Superior temporal gyrus (tissue), 1 donor: ENCODE measurements at regions not wholly inside any gene's neighbourhood (a gene's known extent, or its start where the extent isn't known, plus 50 kb on each side); places are given as distances from the start of the nearest gene placed in this dataset.
"Not testable (repeated sequence)": the region's sequence is repeated elsewhere in the genome, so short reads cannot be mapped to it uniquely, and the experiment has no call there.

ENCODE experiments used
- DNase-seq: peaks from one replicate; pipeline ENCODE4 v3.0.0-alpha.2; 2016; ENCODE audit errors: extremely low spot score

DNA sequence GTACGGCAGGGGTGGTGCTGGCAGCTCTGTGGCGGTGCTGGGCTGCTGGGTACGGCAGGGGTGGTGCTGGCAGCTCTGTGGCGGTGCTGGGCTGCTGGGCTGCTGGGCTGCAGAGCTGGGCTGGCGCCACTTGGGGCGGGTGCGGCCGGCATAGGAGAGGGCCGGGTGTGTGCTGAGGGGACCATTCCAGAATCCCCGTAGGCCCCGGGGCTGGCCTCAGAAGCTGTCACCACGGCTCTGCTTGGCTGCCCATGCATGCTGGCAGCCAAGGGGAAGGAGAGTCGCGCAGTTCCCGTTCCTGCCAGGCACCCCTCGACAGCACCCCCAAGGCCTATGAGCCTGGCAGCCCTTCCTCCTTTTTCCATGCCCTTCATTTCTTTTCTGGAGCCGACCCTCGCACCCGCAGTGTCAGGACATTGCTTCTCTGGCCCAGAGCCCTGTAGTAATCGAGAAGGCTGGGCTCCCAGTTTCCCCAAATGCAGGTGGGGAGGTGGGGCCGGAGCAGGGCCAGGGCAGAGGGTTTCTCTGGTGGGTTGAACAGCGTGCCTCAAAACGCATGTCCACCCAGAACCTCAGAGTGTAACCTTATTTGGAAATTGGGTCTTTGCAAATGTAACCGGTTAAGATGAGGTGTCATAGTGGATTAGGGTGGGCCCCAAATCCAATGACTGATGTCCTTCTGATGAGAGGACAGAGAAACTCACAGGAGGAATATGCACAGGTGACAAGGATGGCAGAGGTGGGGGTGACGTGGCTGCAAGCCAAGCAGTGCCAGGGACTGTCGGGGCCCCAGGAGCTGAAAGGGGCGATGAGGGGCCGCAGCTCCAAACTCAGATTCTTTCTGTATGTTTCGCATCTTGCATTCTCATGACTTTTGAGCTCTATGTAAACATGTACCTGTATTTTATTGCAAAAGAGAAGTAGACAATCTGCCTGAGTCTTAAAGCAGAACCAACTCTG lies 71.0 kb upstream of the ACTRT2 start:
- DNase-seq = no peak

DNA sequence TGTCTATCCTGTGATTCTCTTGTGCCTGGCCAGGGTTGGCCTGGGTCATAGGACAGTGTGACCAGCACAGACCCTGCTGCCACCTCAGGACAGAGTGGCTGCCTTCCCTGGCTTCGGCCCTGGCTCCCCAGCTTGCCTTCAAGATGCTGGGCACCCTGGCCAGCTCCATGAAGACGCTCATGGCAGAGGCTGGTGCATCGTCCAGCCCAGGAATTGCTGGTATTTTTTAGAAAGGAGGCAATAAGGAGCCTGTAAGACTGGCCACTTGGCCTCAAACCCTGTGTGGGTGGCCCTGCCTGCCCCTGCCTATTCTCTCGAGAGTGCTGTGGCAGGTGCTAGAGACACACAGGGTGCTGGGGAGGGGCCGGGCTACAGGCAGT lies 70.4 kb upstream of the ACTRT2 start:
- no peak for DNase-seq

DNA sequence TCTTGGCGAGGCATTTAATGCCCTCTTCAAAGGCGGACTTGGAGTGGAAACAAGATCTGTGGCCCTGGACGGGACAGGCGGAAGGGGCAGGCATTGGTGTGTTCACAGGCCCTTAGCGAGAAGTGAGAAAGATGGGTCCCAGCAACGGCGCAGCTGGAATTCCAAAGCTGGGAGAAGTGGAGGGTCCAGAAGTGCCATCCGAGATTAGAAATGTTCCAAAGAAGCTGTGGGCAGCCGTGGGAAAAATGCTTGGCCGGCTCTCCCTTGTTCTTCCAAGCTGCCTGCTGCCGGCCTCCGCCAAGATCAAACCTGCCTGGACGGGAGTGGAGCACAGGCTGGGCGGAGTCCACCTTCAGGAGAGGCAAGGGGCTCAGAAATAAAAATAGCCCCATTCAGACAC lies 69.4 kb upstream of the ACTRT2 start:
- DNase-seq = no peak

DNA sequence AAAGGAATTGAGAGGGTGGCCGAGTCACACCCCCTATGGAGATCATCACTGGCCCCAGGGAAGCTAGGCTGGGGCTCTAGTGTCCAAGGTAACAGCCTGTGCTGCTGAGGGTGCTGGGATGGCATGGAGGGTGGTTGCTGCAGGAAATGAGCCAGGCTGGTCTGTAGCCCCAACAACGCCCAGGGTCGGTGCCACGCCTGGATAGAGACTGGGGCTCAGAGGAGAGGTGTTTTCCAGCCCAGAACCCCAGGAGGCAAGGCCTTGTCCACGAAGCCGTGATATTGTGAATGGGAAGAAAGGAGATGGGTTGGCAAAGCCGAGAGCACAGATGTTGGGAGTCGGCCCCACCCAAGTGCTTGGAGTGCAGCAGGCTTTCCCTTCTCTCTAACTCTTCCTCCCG lies 68.9 kb upstream of the ACTRT2 start:
- DNase-seq = no peak

DNA sequence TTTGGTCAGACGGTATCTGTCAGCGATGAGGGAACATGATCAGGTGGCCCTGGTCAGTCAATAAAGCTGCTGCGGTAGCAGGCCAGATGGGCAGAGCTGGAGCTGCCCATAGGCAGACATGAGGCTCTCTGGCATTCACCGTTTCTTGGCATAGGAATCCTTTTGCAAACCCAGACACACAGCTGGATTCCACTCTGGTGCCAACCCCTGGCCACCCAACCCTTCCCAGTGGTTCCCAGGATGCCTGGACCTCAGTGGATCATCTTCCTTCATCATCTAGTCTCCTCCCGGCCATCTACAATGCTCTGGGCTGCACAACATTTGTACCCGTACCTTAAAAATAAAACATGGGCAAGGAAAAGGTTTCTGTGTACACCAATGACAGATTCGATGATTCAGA lies 68.3 kb upstream of the ACTRT2 start:
- DNase-seq = no peak

DNA sequence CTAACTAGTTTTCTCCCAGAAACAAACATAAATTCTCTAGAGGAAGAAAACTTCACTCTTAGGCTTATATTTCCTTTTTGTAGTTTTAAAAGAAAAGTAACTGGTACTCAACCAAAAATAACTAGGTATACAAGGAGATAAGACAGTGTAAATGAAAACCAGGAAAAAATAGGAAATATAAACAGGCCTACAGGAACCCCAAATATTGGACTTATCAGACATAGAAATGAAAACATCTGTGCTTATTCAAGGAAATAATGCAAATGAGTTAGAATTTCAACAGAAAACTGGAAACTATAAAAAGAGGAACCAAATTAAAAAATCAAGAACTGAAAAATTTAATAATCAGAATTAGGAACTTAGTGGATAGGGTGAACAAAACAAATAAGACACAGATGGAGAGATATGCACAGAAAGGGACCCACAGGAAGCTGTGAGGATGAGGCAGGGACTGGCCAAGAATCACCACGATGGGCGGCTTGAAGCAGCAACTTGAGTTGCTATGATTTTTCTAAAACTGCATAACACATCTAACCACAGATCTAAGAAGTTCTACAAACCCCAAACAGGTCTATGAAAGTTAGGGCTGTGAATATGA lies 67.5 kb upstream of the ACTRT2 start:
- no peak for DNase-seq

DNA sequence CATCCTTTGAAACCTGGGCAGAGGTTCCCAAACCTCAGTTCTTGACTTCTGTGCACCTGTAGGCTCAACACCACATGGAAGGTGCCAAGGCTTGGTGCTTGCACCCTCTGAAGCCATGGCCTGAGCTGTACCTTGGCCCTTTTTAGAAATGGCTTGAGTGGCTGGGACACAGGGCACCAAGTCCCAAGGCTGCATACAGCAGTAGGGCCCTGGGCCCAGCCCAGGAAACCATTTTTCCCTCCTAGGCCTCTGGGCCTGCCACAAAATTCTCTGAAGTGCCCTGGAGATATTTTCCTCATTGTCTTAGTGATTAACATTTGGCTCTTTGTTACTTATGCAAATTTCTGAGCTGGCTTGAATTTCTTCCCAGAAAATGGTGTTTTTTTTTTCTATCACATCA lies 65.6 kb upstream of the ACTRT2 start:
- DNase-seq = no peak

DNA sequence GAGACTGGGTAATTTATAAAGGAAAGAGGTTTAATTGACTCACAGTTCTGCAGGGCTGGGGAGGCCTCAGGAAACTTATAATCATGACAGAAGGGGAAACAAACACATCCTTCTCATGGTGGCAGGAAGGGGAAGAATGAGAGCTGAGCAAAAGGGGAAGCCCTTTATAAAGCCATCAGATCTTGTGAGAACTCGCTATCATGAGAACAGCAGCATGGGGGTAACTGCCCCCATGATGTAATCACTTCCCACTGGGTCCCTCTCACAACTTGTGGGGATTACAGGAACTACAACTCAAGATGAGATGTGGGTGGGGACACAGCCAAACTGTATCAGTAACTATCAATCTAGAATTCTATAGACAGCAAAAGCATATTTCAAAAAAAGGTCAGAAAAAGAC lies 64.7 kb upstream of the ACTRT2 start:
- DNase-seq = no peak

DNA sequence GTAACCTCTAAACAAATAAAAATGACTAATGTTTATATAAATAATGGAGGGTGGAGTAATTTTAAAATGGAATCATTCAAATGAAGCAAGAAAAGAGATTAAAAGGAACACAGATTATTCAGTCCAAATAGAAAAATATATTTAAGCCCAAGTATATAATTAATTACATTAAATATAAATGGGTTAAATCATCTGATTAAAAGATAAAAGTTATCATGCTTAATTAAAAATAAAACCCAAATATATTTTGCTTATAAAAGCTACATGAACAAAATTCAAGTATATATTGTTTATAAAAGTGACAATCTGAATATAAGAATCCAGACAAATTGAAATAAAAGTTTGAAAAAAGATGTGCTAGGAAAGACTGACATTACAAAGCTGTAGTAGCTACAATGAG lies 63.9 kb upstream of the ACTRT2 start:
- DNase-seq = no peak

DNA sequence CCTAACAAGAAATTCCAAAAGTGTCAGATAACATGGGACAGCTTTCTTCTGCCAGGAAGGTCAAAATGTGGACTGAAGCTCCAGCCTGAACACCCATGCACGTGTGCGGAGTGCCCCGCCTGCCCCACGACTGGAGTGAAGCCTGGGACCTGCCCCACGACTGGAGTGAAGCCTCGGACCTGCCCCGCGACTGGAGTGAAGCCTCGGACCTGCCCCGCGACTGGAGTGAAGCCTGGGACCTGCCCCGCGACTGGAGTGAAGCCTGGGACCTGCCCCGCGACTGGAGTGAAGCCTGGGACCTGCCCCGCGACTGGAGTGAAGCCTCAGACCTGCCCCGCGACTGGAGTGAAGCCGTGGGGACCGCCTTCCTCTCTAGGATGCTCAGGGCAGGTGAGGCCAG lies 61.4 kb upstream of the ACTRT2 start:
- DNase-seq = not testable (repeated sequence)

DNA sequence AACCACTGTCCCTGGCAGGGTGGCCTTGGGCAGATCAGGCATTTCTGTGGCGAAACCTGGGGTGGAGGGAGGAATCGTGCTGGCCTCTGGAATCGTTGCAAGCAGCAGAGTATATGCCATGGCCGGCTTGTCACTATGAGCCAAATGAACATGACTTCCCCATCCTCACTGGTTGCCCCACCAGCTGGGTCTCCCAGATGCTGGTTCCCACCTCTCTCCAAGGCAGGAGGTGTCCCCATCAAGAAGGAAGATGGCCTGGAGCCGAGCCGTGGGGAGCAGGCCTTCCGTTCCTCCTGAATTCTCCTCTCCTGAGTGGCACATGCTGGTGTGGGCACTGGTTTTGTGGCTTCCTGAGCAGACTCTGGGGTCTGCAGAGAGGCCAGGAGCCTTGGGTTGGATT lies 60.2 kb upstream of the ACTRT2 start:
- no peak for DNase-seq

DNA sequence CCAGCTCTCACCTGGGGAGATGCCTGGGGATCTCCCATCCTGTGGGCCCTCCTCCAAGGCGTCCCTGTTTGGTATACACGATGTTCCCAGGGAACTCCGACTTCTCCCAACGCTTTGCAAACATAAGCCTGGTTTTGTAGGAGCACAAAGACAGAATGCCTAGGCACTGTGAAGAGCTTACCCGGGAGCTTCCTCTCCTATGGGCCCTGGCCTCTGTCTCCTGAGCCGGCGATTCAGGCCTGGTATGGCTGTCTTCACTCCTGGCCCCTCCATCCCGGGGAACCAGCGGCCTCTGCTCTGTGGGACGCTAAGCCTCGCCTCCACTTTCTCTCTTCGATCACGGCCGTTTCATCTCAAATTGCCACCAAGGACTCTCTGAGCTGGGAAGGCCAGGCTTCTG lies 59.6 kb upstream of the ACTRT2 start:
- no peak for DNase-seq

DNA sequence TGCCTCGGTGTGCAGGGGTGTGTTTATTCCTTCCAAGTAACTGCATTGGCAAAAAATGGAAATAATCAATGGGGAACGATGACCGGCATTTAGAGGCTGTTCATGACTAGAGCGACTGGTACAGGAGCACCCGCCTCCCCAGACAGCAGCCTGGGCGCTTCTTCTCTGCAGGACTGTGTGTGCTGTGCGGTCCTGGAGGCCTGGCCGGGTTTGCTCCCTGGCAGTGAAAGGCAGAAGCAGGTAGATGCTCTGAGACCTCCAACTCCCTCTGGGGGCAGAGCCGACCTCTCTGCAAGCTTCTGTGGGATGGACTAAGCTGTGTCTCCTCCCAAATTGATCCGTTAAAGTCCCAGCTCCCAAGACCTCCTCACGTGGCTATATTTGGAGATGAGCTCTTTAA lies 59.2 kb upstream of the ACTRT2 start:
- DNase-seq = no peak

DNA sequence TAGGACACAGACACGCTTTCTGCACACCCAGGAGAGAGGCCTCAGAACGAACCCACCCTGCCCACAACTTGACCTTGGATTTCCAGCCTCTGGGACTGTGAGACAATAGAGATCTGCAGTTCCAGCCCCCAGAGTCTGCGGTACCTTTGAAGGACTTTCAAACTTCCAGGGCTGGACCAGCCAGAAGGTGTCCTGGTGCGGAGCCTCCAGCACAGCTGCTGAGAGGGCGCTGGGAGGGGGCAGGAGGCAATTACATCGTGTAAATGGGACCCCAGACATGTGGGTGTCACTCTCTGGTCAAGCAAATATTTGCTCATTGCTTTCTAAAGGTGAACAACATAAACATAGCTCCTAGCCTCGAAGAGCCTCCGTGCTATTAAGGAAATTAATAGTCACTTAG lies 58.7 kb upstream of the ACTRT2 start:
- no peak for DNase-seq

DNA sequence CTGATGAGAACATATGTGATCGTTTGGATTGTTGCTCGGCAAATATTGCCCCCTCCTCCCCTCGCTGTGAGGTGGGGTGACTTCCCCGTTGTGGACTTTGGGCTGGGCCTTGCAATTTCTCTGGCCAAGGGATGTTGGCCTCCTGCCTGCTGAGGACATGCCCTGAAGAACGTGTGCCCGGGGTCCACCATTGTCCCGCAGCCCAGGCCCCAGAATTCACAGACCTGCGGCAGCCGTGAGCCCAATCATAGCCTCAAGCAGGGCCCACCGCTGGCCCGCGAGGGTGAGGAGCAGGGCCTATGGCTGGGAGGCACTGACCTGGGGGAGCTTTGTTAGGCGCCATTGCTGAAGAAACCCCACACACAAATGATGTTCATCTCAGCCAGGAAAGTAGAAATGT lies 58.3 kb upstream of the ACTRT2 start:
- DNase-seq = no peak

DNA sequence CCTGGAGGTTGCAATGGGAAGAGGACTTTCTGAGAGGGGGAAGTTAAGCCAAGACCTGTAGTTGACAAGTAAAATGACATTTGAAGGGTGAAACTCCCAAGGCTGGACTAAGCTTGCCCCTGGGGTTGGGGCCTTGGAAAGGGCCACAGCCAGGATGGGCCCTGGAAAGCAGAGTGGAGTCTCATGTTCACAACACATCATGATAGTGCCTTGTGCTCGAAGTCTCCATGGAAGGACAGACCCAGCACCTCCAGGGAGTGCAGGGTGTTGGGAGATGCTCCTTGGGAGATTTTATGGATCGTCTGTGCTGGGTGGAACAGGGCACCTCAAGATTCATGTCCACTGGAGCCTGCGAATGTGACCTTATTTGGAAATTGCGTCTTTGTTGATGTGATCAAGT lies 55.6 kb upstream of the ACTRT2 start:
- no peak for DNase-seq

DNA sequence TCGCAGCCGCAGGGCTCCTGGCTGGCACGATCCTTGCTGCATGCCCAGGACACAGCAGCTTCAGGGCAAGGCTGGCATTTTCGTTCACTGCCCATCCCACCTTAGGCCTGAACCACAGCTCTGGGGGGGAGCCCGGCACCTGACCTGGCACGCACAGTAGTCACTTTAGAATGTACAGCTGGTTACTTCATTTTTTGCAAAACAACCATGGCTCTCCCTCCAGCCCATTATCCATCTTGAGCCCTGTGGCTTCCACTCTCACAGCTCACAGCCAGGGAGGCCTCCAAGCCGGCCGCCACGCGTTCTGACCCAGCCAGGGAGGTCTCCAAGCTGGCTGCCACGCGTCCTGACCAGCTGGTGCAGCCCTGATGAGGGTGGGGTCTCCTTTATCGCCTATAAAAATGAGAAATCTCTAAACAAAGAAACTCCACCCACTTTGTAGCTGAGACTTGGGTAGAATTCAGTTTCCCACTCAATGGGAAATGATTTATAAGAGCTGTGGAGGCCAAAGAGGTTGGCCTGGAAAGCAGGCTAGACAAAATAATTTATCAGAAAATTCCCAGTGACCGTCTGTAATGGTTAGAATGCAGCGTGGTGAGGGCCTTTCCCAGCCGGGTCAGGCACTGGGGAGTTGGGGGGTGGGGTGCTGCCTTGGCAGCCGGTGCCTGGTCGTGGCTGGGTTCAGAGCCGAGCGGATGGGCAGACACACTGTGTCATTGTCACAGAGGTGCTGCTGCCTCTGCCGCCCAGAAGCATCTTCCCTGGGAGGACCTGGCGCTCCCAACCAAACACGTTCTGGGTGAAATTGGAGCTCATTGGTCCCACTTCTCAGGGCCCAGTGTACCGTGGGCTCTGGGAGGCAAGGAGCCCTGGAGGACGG lies 54.6 kb upstream of the ACTRT2 start:
- peak; percentile 79 for DNase-seq

DNA sequence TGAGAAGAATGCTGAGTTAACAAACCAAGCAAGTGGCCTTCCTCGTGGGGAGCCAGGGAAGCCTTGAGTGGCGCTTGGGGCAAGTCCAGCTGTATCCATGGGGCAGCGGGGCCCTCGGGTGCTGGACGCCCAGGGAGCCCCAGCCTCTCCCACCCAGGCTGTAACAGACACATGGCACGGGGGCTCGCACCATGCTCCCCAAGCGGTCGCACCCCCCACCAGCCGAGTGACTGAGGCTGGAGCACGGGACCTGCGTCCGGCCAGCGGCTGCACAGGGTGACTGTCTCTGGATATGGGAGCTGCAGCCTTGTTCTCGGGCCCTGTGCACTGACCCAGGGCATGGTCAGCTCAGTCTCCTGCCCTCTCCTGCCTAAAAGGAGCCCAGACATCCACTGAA lies 53.9 kb upstream of the ACTRT2 start:
- DNase-seq = peak; percentile 28

DNA sequence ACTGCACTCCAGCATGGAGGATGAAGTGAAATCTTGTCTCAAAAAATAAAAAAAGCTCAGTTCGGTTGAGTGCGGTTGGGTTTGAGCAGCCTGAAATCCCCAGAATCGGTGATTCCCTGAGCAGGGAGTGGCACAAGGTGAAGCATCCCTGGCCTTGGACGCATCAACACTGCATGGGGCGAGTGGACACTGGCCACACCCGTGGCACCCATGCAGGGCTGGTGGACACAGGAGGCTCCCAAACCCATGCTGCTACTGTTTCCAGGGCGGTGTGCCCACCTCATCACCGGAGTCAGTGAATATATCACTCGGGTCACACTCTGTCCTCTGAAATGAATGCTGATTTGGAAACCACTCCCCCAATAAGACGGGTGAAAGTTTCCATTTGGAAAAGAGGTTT lies 53.4 kb upstream of the ACTRT2 start:
- no peak for DNase-seq

DNA sequence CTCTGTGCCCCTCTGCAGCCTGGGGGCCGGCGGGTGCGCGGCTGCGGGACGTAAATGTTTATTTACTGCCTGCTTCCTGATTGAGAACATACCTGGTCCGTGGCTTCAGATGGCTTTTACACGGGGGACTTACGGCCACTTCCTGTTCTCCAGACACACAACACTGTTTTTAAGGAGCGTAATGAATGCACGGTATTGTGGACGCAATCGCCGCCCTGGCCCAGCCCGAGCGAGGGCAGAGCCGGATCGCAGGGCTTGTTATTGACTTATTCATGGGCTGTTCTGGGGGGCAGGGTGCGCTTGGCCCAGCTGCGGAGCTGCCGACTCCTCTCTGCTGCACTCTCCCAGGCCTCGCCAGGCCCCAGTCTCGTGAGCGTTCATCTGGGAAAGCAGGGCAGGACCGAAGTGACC lies 52.8 kb upstream of the ACTRT2 start:
- peak; percentile 85 for DNase-seq

DNA sequence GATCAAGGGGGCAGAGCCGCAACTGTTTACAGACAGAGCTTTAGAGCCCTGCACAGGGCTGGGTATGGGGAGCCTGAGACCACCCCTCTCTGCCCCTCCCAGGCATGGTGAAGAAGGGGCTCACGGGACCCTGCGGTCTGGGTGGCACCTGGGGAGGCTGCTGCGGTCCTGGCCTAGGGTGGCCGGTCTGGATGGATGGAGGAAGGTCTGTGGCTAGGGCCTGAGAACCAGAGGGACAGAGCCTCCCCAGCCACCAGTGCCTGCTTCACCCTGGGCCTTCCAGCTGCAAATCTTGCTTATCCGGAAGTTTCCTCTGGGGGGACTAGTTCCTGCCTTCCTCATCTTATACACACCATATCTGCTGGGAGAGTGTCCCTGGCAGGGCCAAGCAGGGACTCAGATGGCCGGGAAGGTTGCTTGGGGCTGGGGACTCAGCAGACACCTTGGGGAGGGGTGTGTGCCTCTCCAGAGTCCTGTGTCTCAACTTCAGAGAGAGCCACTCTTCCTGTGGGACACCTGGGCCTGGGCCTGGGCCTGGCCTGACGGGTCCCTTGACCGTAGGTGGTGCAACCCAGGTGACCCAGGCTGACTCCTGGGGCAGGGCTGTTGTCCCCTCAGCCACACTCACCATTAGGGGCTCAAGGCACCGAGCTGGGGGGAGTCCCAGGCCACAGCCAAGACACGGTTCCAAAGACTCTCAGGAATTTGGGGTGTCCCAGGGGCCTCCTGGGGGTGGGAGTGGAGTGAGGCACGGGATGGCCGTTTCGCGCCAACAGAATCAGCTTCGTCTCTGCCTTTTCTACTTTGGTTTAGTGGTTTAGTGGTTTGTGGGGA lies 52.0 kb upstream of the ACTRT2 start:
- DNase-seq = no peak

DNA sequence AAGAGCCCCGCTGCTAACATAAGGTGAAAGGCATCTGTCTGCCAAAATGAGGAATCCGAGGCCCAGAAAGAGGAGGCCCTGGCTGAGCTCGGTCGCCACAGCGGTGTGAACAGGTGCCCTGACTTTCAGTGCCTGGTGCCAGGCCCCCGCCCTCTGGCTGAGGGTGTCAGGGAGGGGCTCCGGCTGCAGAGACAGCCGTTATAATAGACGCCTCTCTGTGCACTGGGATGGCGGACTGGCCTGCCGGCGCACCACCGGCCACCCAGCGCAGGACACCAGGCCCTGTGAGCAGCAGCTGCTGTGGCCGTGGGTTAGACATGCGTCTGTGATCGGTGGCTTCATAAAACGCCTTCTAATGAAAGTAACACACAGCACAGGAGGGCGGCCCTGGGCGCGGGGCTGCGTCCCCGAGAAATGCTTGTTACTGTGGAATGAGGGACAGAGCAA lies 51.4 kb upstream of the ACTRT2 start:
- DNase-seq = no peak
